ENCODE measurements at regions not wholly inside any gene's neighbourhood (a gene's known extent, or its start where the extent isn't known, plus 50 kb on each side); places are given as distances from the start of the nearest gene placed in this dataset.

- H3K4me3 Mint-ChIP-seq (ENCODE audit: unreplicated experiment) = no peak overlapping the region
Observed at GRCh38 chr1:70819785-70820184, 227.8 kb downstream of the PTGER3 start.

GRCh38 chr1:70820396-70820795 lies 227.2 kb downstream of the PTGER3 start:
- Mint-ChIP-seq H3K9me3 (ENCODE audit: unreplicated experiment) (peaks cover 1% of the 10 kb centered on the region), H3K4me3 (ENCODE audit: unreplicated experiment) (no peak overlapping the region), H3K27ac (ENCODE audit: unreplicated experiment) (no peak overlapping the region), H3K36me3 (ENCODE audit: unreplicated experiment) (no peaks in the 10 kb centered on the region), H3K4me1 (ENCODE audit: low read depth, unreplicated experiment) (no peaks in the 10 kb centered on the region), H3K27me3 (ENCODE audit: unreplicated experiment) (peaks cover 2% of the 10 kb centered on the region)
- DNase-seq = no peak
- no peak for TF ChIP-seq CTCF (IDR thresholded peaks at IDR 0.05; ENCODE audit: partially characterized antibody, unreplicated experiment)

More at GRCh38 chr1:70819785-70820184, 227.8 kb downstream of the PTGER3 start:
- DNase-seq = no peak
- Mint-ChIP-seq H3K4me1 (ENCODE audit: low read depth, unreplicated experiment) (no peaks in the 10 kb centered on the region), H3K27me3 (ENCODE audit: unreplicated experiment) (peaks cover 2% of the 10 kb centered on the region), H3K9me3 (ENCODE audit: unreplicated experiment) (peaks cover 1% of the 10 kb centered on the region), H3K36me3 (ENCODE audit: unreplicated experiment) (no peaks in the 10 kb centered on the region), H3K27ac (ENCODE audit: unreplicated experiment) (no peak overlapping the region)
- no peak for TF ChIP-seq CTCF (IDR thresholded peaks at IDR 0.05; ENCODE audit: partially characterized antibody, unreplicated experiment)

- H3K27ac Mint-ChIP-seq (ENCODE audit: unreplicated experiment) = no peak overlapping the region
- H3K9me3 Mint-ChIP-seq (ENCODE audit: unreplicated experiment) = peaks cover 1% of the 10 kb centered on the region
- no peak for TF ChIP-seq CTCF (IDR thresholded peaks at IDR 0.05; ENCODE audit: partially characterized antibody, unreplicated experiment)
- no peaks in the 10 kb centered on the region for H3K36me3 Mint-ChIP-seq (ENCODE audit: unreplicated experiment)
- peaks cover 2% of the 10 kb centered on the region for H3K27me3 Mint-ChIP-seq (ENCODE audit: unreplicated experiment)
- no peak for DNase-seq
- no peaks in the 10 kb centered on the region for H3K4me1 Mint-ChIP-seq (ENCODE audit: low read depth, unreplicated experiment)
- no peak overlapping the region for H3K4me3 Mint-ChIP-seq (ENCODE audit: unreplicated experiment)
Observed at GRCh38 chr1:70820995-70821394, 226.6 kb downstream of the PTGER3 start.

DNA sequence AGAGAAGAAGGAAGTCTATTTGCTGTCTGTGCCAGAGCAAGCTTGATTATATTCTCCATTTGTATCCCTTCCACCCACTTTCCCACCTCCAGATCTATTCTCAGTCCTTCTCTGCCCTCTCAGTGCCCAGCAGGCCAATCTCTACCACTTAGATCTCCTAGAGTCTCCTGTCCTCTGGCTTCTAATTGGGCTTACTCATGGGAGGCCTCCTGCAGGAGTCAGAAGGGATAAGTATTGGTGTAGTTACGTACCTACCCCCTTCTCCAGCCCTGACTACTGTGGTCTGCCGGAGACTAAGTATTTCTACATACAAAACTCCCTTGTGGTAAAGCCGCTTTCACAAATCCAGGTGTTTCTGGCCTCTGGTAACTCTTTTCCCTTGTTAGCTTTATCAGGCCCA lies 221.2 kb downstream of the PTGER3 start:
- DNase-seq = no peak
- Mint-ChIP-seq H3K4me3 (ENCODE audit: unreplicated experiment) (no peak overlapping the region), H3K4me1 (ENCODE audit: low read depth, unreplicated experiment) (no peaks in the 10 kb centered on the region), H3K27me3 (ENCODE audit: unreplicated experiment) (peaks cover 2% of the 10 kb centered on the region), H3K9me3 (ENCODE audit: unreplicated experiment) (no peaks in the 10 kb centered on the region), H3K27ac (ENCODE audit: unreplicated experiment) (no peak overlapping the region), H3K36me3 (ENCODE audit: unreplicated experiment) (no peaks in the 10 kb centered on the region)
- TF ChIP-seq CTCF (IDR thresholded peaks at IDR 0.05; ENCODE audit: partially characterized antibody, unreplicated experiment) = no peak

DNA sequence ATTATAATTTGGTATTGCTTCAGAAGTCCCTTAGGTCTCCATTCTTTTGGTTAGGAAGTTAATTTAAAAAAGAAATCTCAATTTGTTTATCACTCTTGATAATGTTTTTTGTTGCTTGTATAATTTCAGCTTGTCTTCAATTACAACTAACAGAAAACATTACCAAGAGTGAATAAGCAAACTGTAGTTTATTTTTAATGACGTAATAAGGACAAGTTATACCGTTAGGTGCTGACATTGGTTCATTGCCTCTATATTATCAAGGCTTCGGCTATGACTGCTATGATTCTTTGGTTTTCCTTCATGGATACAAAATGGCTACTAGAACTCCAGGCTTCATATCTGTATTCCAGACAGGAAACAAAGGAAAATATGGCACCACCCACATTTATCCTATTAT lies 220.6 kb downstream of the PTGER3 start:
- no peak for TF ChIP-seq CTCF (IDR thresholded peaks at IDR 0.05; ENCODE audit: partially characterized antibody, unreplicated experiment)

More for the DNA sequence above, 220.6 kb downstream of the PTGER3 start:
- H3K4me3 Mint-ChIP-seq (ENCODE audit: unreplicated experiment) = no peak overlapping the region
- no peaks in the 10 kb centered on the region for H3K36me3 Mint-ChIP-seq (ENCODE audit: unreplicated experiment)
- H3K27ac Mint-ChIP-seq (ENCODE audit: unreplicated experiment) = no peak overlapping the region
- peaks cover 2% of the 10 kb centered on the region for H3K27me3 Mint-ChIP-seq (ENCODE audit: unreplicated experiment)
- H3K4me1 Mint-ChIP-seq (ENCODE audit: low read depth, unreplicated experiment) = no peaks in the 10 kb centered on the region
- H3K9me3 Mint-ChIP-seq (ENCODE audit: unreplicated experiment) = no peaks in the 10 kb centered on the region
- no peak for DNase-seq
